Mucosa of descending colon (tissue), 3 donors: ENCODE measurements at regions not wholly inside any gene's neighbourhood (a gene's known extent, or its start where the extent isn't known, plus 50 kb on each side); places are given as distances from the start of the nearest gene placed in this dataset.

Source experiments
- ATAC-seq: fragments of 200-7000 bp; cut with Tn5 transposase; one replicate; pipeline ENCODE4 v1.9.1; 2020; ENCODE audit warnings: mild to moderate bottlenecking, moderate library complexity
- DNase-seq, 3 donors: peaks; one replicate each; pipeline ENCODE4 v3.0.0-alpha.2; 2020
- H3K36me3 ChIP-seq: fragments of 200-600 bp; one replicate; pipeline ENCODE4 v1.8.0; 2021; ENCODE audit warnings: low read depth, mild to moderate bottlenecking
- H3K4me1 ChIP-seq: fragments of 200-600 bp; one replicate; pipeline ENCODE4 v1.8.0; 2021; ENCODE audit warnings: low read depth, mild to moderate bottlenecking
- H3K4me3 ChIP-seq: fragments of 200-600 bp; one replicate; pipeline ENCODE4 v1.8.0; 2021; ENCODE audit warnings: mild to moderate bottlenecking
- H3K9me3 ChIP-seq: fragments of 200-600 bp; one replicate; pipeline ENCODE4 v1.8.0; 2021; ENCODE audit warnings: mild to moderate bottlenecking
- intact Hi-C, 2 donors: fragments of 100-400 bp; cut with DNase I in 1 of 2; cut with micrococcal nuclease in 1 of 2; formaldehyde crosslinking; loops; one replicate each; pipeline versions ENCODE4 v1.11.0 to v1.11.1; 2022; cut with DNase I, micrococcal nuclease
- TF ChIP-seq, protein P1 (sequence below): fragments of 200-600 bp; IDR thresholded peaks from one replicate; pipeline ENCODE4 v1.8.0; 2022; ENCODE audit warnings: antibody characterized with exemption, mild to moderate bottlenecking
- donor health status: DM: no; HTN: no; CAD: no; lungs with moderate emphysema.
- donor health status: DM: no; HTN: no; CAD: no.
- donor health status: DM: no; HTN: yes; CAD: no.

DNA sequence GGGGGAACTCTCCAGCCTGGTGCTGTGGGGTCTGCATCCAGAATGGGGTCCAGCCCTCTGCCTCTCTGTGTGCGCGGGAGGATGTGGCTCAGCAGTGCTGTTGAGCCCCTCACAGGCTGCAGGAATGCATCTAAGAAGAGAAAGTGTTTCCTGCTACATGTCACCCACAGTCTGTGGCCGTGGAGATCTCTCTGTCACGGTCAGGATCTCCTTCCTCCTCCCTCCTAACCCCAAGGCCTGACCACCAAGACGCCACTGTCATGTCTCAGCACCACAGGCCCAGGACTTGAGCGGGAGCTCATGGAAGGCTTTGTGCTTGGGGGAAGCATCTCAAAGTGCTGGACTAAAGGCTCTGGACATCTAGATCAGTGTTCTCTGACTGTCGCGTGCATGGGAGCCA, 90.1 kb downstream of the SREK1 start:
- Histone ChIP-seq H3K9me3 (no peaks in the 10 kb centered on the region), H3K4me1 (no peaks in the 10 kb centered on the region), H3K36me3 (no peaks in the 10 kb centered on the region), H3K4me3 (no peak overlapping the region)
- DNase-seq (no peak), ATAC-seq (no peak)
- TF ChIP-seq, protein P1, sequence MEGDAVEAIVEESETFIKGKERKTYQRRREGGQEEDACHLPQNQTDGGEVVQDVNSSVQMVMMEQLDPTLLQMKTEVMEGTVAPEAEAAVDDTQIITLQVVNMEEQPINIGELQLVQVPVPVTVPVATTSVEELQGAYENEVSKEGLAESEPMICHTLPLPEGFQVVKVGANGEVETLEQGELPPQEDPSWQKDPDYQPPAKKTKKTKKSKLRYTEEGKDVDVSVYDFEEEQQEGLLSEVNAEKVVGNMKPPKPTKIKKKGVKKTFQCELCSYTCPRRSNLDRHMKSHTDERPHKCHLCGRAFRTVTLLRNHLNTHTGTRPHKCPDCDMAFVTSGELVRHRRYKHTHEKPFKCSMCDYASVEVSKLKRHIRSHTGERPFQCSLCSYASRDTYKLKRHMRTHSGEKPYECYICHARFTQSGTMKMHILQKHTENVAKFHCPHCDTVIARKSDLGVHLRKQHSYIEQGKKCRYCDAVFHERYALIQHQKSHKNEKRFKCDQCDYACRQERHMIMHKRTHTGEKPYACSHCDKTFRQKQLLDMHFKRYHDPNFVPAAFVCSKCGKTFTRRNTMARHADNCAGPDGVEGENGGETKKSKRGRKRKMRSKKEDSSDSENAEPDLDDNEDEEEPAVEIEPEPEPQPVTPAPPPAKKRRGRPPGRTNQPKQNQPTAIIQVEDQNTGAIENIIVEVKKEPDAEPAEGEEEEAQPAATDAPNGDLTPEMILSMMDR, result no peak
- intact Hi-C loops, result no loop called here

DNA sequence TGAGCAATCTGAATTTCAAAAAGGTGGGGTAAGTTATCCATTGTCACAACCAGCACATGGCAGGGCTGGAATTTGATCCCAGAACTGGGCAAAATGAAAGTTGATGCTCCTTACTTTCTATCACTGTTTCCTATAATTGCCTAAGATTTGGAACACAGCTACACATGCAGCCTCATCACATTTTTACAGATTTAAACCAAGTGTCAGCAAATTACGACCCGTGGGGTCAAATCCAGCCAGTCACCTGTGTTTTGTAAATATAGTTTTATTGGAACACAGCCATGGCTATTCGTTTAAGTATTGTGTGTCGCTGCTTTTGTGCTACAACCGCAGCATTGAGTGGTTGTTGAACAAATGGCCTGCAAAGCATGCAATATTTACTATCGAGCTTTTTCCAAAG, 94.3 kb downstream of the SREK1 start:
- intact Hi-C loops, result no loop called here
- DNase-seq (no peak), ATAC-seq (no peak)
- Histone ChIP-seq H3K4me1 (no peaks in the 10 kb centered on the region), H3K9me3 (no peaks in the 10 kb centered on the region), H3K36me3 (no peaks in the 10 kb centered on the region), H3K4me3 (no peak overlapping the region)
- TF ChIP-seq, protein P1, result no peak

DNA sequence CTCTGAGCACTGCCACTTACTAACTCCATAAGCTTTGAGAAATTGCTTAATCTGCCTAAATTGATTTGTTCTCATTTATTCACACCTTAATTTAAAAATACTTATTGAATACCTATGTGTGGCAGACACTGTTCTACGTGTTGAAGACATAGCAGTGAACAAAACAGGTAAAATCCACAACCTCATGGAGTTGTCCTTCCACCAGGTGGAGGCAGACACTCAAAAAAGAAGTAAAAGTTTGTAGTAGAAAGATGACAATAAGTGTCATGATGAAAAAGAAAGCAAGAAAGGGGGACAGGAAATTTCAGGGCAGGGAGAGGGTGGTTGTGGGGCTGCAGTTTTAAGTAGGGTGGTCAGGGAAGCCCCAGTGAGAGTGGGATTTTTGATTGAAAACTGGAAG, 94.9 kb downstream of the SREK1 start:
- Histone ChIP-seq H3K36me3 (no peaks in the 10 kb centered on the region), H3K4me1 (no peaks in the 10 kb centered on the region), H3K4me3 (no peak overlapping the region), H3K9me3 (no peaks in the 10 kb centered on the region)
- intact Hi-C loops, result no loop called here
- TF ChIP-seq, protein P1, result no peak
- DNase-seq, result no peak
- no peak for ATAC-seq

DNA sequence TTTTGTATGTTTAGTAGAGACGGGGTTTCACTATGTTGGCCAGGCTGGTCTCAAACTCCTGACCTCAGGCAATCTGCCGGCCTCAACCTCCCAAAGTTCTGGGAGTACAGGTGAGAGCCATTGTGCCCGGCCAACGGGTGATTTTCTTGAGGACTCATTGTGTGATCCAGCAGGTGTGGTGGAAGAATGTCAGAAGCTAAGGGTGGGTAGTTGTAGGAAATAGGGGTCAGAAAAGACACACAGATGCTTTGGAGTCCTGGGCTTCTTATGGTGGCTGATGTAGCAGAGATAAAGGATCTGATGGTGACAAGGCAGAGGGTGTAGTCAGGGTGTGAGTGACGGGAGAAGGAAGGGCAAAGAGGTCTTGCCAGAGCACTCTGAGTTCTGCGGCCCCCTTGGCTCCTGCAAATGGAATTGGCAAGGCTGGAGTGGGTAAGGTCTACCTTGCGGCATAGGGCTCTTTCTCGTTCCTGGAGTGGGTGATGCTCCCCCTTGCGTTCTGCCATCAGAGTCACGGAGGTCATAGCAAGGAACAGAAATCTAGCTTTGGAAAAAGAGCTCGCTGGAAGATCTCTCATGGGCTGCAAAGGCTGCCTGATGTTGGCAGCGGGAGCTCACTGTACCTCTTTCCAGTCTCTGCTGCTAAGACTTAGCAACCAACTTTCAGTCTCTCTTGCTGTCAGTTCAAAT, 97.2 kb downstream of the SREK1 start:
- H3K9me3 ChIP-seq, result no peaks in the 10 kb centered on the region
- intact Hi-C loops, result no loop called here
- H3K4me1 ChIP-seq, result no peaks in the 10 kb centered on the region
- H3K36me3 ChIP-seq, result no peaks in the 10 kb centered on the region
- ATAC-seq (no peak), DNase-seq (no peak)
- TF ChIP-seq, protein P1, result no peak
- no peak overlapping the region for H3K4me3 ChIP-seq

DNA sequence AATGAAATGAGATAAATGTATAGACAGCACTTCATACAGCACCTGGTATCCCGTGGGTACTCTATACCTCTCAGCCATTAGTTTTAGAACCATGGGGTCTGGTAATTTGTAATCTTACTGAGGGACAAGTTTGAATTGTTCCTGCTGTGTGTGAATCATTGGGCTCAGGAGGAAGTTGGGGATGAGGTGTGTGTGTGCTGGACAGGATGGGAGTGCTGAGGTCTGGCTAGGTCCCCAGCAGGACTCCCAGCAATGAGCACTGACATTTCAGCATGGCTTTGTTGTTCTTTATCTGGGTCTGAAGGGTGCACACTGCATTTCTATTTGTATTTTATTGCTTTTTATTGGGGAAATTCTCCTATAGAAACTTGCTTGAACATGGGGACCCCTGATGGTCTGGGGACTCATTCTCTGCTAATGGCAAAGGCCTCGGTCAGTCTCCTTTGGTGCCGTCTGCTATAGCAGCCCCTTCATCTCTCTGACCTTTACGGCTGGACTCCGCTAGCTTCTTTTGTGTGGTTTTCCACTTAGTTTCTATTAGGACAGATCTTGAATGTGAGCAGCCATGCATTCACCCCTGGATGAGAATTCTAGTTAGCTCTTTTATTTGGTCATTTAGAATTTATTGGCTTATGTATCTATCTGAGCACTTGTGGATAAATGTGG, 98.1 kb downstream of the SREK1 start:
- no peaks in the 10 kb centered on the region for H3K36me3 ChIP-seq
- no peaks in the 10 kb centered on the region for H3K4me1 ChIP-seq
- ATAC-seq (no peak), DNase-seq (no peak)
- TF ChIP-seq, protein P1, result no peak
- H3K9me3 ChIP-seq, result no peaks in the 10 kb centered on the region
- H3K4me3 ChIP-seq, result no peak overlapping the region
- intact Hi-C loops, result no loop called here
